AG04450 (cell line): ENCODE measurements at regions not wholly inside any gene's neighbourhood (a gene's known extent, or its start where the extent isn't known, plus 50 kb on each side); places are given as distances from the start of the nearest gene placed in this dataset.

ENCODE experiments used
- CTCF ChIA-PET: fragments of 300-600, 350-600 bp; formaldehyde crosslinking; extraction: SDS; loops from one replicate; lab custom pipeline; 2022; ENCODE audit warnings: antibody characterized with exemption, inconsistent platforms; lab: Charles Lee
- POLR2A ChIA-PET: fragments of 350-600 bp; formaldehyde crosslinking; extraction: SDS; loops from one replicate; lab custom pipeline; 2021; ENCODE audit warnings: antibody characterized with exemption, inconsistent platforms; lab: Yijun Ruan, JAX
- DNase-seq: peaks from one replicate; pipeline ENCODE4 v3.0.0-alpha.2; 2011; ENCODE audit warnings: low read depth, low spot score
- H3K27ac ChIP-seq: one replicate; pipeline ENCODE4 v1.5.1; 2012; ENCODE audit warnings: low read depth, low read length, control low read depth
- H3K27me3 ChIP-seq: one replicate; pipeline ENCODE4 v1.6.0; 2012; ENCODE audit warnings: low read length; ENCODE audit not compliant: control insufficient read depth, insufficient read depth
- H3K4me3 ChIP-seq: 2 replicates; pipeline ENCODE4 v1.5.1; 2011; ENCODE audit warnings: mild to moderate bottlenecking, low read depth, low read length, control low read depth
- H3K9me3 ChIP-seq: 2 replicates; pipeline ENCODE4 v1.5.1; 2012; ENCODE audit warnings: low read length; ENCODE audit not compliant: control insufficient read depth, insufficient read depth
- TF ChIP-seq, protein P1 (sequence below): IDR thresholded peaks from 2 replicates; pipeline ENCODE4 v1.5.1; 2011; ENCODE audit warnings: low read depth, low read length, control low read depth, inconsistent platforms

- H3K27ac ChIP-seq: no peak overlapping the region
- TF ChIP-seq, protein P1, sequence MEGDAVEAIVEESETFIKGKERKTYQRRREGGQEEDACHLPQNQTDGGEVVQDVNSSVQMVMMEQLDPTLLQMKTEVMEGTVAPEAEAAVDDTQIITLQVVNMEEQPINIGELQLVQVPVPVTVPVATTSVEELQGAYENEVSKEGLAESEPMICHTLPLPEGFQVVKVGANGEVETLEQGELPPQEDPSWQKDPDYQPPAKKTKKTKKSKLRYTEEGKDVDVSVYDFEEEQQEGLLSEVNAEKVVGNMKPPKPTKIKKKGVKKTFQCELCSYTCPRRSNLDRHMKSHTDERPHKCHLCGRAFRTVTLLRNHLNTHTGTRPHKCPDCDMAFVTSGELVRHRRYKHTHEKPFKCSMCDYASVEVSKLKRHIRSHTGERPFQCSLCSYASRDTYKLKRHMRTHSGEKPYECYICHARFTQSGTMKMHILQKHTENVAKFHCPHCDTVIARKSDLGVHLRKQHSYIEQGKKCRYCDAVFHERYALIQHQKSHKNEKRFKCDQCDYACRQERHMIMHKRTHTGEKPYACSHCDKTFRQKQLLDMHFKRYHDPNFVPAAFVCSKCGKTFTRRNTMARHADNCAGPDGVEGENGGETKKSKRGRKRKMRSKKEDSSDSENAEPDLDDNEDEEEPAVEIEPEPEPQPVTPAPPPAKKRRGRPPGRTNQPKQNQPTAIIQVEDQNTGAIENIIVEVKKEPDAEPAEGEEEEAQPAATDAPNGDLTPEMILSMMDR: no peak
- ChIA-PET CTCF (no interaction called here), POLR2A (no interaction called here)
- no peak overlapping the region for H3K4me3 ChIP-seq
- no peak for DNase-seq
- H3K9me3 ChIP-seq: no peaks in the 10 kb centered on the region
- no peaks in the 10 kb centered on the region for H3K27me3 ChIP-seq
Observed at GRCh38 chr18:68431922-68432198, 283.0 kb downstream of the TMX3 start.

DNA sequence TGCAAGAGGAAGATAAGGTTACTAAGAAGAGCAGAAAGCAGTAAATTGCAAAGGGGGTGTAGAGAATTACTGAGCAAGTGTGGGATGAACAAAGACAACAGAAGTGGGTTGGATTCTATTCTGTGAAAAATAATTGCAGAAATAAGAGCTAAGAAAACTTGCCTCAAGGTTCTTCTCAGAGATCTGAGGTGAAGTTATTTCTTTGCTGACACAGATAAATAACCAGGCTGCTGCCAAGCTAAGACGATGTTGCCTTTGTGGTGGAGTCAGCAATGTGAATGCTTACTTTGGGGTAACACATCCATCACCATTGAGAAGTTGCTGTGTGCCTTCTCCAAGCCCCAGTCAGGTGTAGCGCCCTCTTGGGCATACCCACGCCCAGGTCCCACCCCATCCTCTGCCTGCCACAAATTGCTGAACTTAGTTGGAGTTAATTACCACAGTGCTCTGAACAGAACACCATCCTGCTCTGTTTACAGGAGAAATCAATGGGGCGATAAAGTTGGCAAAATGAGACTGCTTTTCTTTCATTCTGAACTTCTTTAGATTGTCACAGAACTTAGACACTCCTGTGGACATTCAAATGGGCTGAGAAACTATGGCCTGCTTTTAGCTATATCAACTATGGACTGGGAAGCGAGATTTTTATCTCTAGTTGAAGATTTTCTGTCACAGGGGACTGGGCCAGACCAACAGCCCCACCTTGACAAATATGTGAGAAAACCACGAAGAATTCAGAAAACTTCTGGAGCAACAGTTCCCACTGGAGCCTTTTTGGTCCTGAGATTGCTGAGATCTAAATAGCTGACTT is 283.6 kb downstream of the TMX3 start:
- CTCF ChIA-PET: interaction anchor here (0.7 kb wide), 1 partner anchor 192 kb away, joined by 3 read pairs; no protein-coding TSS in a partner anchor
- Histone ChIP-seq H3K27me3 (no peaks in the 10 kb centered on the region), H3K4me3 (no peak overlapping the region), H3K9me3 (no peaks in the 10 kb centered on the region), H3K27ac (no peak overlapping the region)
- no peak for DNase-seq
- TF ChIP-seq, protein P1: no peak
- POLR2A ChIA-PET: no interaction called here

GRCh38 chr18:68429841-68430240 is 285.1 kb downstream of the TMX3 start:
- Histone ChIP-seq H3K9me3 (no peaks in the 10 kb centered on the region), H3K4me3 (no peak overlapping the region), H3K27me3 (no peaks in the 10 kb centered on the region), H3K27ac (no peak overlapping the region)
- POLR2A ChIA-PET: no interaction called here
- DNase-seq: no peak
- TF ChIP-seq, protein P1: no peak
- CTCF ChIA-PET: no interaction called here

GRCh38 chr18:68429111-68429510 is 285.8 kb downstream of the TMX3 start:
- Histone ChIP-seq H3K4me3 (no peak overlapping the region), H3K27ac (peak overlapping the region; percentile 71), H3K9me3 (no peaks in the 10 kb centered on the region), H3K27me3 (no peaks in the 10 kb centered on the region)
- TF ChIP-seq, protein P1: no peak
- ChIA-PET POLR2A (no interaction called here), CTCF (no interaction called here)
- no peak for DNase-seq

DNA sequence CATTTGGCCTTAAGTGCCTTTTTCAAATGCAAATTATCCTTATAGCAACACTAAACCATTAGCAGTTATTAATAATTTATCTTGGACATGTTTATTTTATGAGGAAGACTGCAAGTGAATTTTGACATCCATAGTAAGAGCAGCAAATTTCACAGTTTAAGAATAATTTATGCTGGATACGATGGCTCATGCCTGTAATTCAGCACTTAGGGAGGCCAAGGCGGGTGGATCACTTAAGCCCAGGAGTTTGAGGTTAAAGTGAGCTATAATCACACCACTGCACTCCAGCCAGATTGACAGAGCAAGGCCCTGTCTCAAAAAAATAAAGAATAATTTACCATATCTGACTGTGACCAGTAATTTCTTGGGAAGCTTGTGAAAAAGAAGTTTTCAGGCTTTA is 286.2 kb downstream of the TMX3 start:
- TF ChIP-seq, protein P1: no peak
- H3K27me3 ChIP-seq: no peaks in the 10 kb centered on the region
- ChIA-PET CTCF (no interaction called here), POLR2A (interaction anchor here (0.9 kb wide), 1 partner anchor 11 kb away, joined by 4 read pairs; no protein-coding TSS in a partner anchor)
- peak overlapping the region; percentile 71 for H3K27ac ChIP-seq
- no peak overlapping the region for H3K4me3 ChIP-seq
- no peak for DNase-seq
- H3K9me3 ChIP-seq: no peaks in the 10 kb centered on the region
